ENCODE measurements at regions not wholly inside any gene's neighbourhood (a gene's known extent, or its start where the extent isn't known, plus 50 kb on each side); places are given as distances from the start of the nearest gene placed in this dataset.

DNA sequence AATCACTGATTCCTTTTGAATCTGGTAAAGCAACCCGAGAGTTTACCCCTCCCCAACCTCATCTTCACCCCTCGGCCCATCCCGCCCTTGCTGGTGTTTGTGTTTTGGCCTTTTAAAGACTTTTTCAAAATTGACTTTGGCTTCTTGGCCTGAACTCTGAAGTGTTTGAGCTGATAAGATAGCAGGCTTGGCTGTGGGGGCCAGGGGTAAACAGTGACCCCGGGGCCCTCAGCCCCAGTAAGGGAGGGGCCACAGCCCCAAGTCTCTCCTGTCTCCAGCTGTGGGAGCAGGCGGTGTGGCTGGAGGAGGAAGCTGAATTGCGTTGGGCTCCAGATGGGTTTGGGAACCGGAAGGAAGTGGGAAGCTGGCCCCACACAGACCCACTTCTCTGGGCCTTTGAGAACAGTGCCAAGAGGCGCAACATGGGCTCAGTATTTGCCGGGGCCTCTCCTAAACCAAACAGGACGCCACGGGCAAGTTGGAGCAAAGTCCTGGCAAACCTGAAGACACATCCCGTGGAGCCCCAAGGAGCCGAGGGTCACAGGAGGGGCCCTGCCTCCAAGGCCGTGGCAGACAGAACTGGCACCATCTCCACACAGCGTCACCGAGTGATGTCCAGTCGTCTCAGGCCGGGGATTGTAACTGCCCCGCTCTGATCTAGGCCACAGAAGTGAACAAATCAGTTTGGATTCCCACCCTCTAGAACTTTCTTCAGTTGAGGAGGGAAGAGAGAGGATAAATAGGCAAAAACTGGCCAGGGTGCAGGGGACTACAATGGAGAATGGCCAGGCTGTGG, 54.3 kb upstream of the PTPN1 start:
- TF ChIP-seq, protein P1, sequence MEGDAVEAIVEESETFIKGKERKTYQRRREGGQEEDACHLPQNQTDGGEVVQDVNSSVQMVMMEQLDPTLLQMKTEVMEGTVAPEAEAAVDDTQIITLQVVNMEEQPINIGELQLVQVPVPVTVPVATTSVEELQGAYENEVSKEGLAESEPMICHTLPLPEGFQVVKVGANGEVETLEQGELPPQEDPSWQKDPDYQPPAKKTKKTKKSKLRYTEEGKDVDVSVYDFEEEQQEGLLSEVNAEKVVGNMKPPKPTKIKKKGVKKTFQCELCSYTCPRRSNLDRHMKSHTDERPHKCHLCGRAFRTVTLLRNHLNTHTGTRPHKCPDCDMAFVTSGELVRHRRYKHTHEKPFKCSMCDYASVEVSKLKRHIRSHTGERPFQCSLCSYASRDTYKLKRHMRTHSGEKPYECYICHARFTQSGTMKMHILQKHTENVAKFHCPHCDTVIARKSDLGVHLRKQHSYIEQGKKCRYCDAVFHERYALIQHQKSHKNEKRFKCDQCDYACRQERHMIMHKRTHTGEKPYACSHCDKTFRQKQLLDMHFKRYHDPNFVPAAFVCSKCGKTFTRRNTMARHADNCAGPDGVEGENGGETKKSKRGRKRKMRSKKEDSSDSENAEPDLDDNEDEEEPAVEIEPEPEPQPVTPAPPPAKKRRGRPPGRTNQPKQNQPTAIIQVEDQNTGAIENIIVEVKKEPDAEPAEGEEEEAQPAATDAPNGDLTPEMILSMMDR (IDR thresholded peaks at IDR 0.05; ENCODE audit: low read depth, low read length) = no peak
- TF ChIP-seq MYC (IDR thresholded peaks at IDR 0.05; ENCODE audit: low read depth, low read length) = no peak

All from NB4 (cell line).